GM21526 (cell line): ENCODE measurements at regions not wholly inside any gene's neighbourhood (a gene's known extent, or its start where the extent isn't known, plus 50 kb on each side); places are given as distances from the start of the nearest gene placed in this dataset.

ENCODE experiments used
- ATAC-seq: cut with Tn5 transposase; IDR thresholded peaks from one replicate; pipeline ENCODE4 v1.9.1; 2021; ENCODE audit warnings: moderate library complexity; ENCODE audit not compliant: unreplicated experiment, low FRiP score

DNA sequence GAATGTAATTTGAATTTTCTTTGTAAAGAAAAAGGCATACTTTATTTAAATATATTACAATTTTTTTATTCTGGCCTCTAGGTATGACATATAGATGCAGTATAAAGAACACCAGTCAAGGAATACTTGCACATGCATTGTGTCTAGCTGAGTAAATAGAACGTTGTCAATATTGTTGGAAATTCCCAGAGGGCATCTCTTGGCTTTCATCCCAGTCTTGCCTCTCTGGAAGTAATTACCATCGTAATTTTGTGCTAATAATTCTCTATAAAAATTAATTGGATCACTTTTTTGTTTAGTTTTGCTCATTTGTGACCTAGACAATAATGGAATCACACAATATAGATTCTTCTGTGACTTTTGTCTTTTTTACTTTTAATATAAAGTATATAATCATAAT is 1052.3 kb upstream of the CELF2 start:
- ATAC-seq: no peak

DNA sequence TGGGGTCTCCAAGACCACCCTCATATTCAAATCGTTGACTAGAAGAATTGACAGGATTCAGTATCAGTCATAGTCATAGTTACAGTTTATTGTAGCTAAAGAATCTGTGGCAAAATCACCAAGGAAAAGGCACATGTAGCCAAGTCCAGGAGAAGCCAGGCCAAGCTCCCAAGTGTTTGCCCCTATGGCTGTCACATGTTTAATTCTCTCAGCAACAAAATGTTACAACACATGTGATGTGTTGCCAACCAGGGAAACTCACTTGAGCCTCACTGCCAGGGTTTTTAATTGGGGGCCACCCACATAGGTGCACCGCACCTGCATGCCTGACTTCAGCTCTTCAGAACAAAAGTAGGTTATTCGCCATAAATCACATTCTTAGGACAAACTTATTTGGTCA is 1030.9 kb upstream of the CELF2 start:
- no peak for ATAC-seq

DNA sequence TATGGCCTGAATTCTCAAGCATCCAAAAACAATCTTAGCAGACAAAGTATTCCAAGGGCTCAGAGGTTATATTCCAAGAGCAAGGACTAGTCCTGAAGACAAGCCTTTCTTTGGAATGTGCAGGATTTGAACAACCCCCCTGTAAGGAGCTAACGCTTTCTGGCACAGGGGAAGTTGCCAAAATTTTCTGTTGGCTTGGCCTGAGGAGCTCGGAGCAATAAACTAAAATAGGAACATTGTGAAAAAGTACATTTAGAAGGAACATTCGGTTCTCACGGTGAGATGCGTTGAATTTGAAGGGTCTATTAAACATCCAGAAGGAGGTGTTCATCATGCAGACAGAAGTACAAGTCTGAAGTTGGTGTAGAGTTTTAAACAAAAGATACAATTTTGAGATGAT is 1030.5 kb upstream of the CELF2 start:
- no peak for ATAC-seq

DNA sequence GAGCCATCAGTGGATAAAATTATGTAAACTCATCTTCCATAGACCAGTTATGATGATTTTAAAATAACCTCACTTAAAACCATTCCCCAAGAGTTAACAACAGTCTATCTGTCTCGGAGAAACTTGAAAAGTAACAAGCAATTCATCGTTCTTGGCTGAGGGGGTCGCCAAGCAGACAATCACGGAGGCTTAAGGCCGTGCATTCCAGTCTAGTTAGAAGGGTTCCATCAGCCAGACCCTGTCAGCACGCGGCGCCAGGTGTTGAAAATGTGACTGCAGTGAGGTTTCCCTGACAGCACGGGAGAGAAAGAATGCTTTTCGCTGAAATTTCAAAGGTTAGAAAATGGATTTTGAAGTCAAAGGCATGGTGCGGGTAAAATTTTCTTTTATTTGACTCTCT is 1025.0 kb upstream of the CELF2 start:
- no peak for ATAC-seq

DNA sequence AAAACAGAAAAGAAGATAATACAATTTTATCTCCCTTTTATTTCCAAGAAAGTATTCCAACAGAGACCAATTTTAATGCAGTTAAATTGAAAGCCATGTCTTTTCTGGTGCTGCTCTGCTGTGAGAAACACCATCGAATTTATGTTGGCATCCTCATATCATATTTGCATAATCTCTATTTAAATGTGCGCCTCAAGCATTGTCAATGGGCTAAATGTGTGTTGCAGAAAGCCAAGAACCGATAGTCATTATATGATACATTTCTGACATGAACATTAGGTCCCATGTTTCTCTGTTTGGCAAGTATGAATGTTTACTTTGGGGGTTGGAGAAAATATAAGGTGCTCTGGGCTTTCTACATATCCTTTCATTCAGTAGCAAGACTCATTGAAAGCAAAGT is 1023.5 kb upstream of the CELF2 start:
- ATAC-seq: no peak

DNA sequence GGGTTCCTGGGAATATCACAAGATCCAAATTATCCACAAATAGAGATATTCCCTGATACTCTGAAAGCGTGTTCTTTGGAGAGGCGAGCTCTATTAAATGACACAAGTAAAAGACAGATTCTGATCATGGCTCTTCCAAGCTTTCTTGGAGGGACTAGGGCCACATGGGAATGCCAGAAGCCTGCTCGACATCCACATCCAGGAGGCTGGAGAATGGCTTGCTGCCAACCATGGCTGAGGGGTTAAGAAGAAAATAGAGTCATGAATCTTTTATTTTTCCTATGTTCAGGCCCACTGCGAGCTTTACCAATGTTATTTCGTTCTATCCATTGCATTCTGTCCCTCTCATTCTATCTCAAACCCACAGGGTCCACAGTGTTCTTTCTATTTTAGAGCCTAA is 1018.0 kb upstream of the CELF2 start:
- ATAC-seq: no peak

DNA sequence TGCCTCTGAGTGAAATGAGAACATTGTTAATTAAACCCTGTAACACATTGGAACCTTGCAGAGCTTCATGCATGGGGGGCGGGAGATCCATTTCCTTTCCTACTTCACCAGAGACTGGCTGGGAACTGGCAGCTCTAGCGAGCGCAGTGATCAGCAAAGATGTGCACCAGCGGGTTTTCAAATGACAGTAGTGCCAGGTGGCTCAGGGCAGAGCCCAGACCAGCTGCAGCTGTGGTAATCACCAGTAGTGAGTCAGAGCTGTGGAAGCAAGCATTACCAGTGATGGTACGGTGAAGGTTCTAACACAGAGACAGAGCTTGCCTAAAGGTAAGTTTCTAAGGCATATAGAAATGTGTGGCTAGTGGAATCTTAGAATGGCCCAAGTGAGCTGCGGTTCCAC is 1009.7 kb upstream of the CELF2 start:
- ATAC-seq: no peak

DNA sequence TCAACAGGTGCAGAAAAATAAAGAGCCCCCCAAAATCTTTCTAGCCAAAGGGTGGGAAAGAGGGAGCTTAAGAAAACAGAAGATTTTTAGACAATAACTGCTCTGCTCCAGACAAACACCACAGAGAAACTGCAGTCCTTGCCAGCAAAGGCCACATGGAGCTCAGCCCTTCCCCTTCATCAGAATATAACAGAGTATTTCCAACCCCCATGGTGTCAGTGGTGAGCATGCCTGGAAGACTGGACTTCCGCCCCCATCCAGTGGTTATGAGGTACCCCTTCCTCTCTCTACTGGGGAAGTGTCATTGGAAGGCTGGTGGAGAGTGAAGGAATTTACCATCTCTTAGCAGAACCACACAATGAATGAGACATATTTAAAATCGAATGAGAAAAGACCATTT is 1007.3 kb upstream of the CELF2 start:
- no peak for ATAC-seq

DNA sequence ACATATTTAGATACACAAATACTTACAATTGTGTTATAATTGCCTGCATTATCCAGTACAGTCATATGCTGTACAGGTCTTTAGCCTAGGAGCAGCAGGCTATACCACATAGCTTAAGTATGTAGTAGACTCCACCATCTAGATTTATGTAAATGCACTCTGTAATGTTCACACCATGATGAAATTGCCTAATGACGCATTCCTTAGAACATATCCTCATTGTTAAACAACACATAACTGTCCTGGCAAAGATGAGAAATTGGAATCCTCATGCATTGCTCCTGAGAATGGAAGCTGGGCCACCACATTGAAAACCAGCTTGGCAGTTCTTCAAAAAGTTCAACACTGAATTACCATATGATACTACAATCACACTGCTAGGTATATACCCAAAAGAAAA is 1002.8 kb upstream of the CELF2 start:
- ATAC-seq: no peak

DNA sequence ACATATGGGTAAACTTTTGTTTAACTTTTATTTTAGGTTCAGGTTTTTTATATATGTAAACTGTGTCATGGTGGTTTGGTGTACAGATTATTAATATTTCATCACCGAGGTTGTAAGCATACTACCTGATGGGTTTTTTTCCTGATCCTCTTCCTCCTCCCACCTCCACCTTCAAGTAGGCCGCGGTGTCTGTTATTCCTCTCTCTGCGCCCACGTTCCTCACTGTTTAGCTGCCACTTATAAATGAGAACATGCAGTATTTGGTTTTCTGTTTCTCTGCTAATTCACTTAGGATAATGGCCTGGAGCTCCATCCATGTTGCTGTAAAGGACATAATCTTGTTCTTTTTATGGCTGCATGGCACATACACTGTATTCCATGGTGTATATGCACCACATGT is 1000.0 kb upstream of the CELF2 start:
- ATAC-seq: no peak

DNA sequence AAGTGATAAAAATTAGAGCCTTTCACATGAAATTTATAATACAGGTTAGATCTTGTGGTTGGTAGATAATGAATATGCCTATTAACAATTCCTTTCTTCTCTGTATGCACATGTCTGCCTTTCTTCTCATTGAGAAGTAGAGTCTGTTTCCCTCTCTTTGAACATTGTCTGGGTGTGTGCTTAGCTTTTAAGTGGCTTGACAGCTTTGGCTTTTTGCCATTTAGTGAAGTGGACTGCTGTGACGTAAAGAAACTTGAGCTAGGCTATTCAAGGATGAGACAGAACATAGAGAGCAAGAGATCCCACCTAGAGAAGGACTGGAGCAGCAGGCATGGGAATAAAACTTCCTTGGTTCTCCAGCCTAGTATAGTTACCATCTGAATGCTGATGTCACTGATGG is 996.7 kb upstream of the CELF2 start:
- ATAC-seq: no peak

DNA sequence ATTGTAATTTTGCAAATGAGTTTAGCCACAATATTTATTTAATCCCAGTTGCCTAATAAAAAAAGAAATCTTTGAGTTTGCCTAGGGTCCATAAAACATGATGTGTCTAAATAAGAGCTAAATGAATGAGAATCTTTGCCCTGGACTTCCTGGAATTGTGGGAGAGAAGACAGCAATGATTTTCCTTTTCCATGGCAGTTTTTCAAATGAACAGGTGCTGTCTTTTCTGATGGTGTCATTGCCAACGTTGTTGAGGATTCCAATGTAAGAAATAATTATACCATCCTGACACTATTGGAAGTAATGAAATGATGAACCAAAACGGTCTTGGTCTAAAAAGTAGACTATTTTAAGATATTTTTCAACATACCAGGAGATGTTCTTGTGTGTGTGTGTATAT is 984.7 kb upstream of the CELF2 start:
- no peak for ATAC-seq

DNA sequence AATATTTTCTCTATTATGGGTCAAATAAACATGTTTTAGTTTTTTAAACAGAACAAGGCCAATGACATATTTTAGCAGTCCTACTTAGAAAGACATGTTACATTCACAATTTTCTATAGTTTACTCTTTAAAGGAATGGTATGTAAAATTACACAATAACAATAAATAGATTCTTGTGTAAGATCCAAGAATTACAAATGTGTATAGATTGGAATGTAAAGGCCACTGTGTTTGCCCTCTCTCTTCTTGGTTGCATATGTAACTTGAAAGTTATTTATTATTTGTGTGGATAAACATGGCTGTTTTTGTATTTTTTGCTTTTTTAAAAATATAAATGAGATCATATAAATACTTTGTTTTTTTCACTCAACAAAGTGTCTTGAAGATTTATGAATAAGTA is 979.3 kb upstream of the CELF2 start:
- no peak for ATAC-seq

DNA sequence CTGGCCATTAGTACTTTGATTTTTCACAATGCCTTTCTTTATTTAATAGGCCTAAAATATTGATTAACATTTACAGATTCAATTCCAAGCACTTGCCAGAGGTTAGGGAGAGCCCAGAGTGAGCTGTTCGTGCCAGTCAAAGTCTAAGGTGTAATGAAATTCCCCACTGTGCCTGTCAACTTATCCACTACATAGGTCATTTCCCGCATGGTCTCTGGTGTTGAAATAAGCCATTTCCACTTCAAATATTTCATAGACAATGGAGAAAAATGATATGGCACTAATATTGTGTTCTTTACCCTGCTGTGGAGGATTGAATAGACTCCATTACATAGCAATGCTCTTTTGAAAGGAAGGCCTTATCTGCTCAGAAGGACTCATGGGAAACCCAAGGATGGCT is 978.1 kb upstream of the CELF2 start:
- no peak for ATAC-seq

DNA sequence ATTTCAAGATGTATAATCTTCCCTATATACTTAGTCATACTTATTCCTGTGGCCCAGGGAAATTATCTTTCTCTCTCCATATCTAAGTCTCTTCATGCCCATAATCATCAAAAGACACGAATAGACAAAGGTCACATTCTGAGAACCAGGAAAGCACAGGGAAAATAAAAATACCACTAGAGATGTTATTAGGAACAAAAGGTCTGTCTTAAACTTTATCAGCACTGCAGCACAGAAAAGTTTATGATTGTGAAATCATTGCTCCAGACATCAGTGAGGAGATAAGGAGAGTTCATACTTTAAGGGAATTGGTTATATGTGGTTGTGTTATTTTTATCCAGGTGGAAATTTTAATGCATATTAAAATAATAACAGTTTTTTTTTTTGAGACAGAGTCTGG is 974.6 kb upstream of the CELF2 start:
- no peak for ATAC-seq

DNA sequence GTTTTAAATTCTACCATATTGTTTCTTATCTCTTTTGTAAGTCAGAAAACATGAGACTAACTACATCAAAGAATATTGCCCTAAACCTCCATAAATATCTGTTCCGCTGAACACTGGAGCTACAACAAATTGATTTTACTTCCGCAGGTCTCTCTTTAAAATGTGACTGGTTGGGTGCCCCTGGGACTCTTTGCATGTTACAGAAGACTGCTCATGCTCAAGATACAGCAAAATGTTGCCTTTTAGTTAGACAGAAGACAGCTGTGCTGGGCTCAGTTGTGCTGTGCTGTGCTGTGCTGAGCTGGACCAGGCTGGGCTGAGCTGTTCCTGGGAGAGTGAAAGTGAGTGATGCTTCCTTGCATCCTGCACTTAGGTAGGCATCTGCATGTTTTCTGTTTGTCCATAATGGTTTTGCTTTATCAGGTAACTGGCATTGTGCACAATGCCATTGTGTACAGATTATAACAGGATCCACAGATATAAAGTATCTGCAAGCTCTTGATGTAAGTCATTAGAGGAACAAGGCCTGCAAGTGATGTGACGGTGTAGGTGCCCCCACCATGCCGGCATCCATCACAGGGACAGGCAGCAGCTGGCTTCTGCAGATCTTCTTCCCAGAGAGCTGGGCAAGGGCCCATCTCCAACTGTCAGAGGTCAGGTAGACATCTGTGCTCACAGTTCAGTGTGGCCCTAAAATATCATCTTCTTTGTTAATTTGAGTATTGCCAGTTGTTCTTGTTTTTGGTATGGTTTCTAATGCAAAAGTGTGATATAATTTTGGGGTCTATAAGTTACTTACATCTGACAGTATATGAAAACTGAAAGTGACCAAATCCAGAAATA is 972.5 kb upstream of the CELF2 start:
- no peak for ATAC-seq

DNA sequence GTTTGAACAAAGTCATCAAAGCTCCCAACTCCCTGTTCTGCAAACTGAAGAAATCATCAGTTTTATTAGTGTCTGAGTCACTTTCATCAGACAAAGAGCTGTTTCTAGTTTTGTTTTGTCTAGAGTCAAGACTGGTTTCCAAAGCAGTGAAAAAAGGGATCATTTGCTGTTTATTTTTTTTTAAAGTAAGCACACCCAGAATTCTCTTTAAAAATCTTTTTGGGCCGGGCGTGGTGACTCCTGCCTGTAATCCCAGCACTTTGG is 972.0 kb upstream of the CELF2 start:
- ATAC-seq: no peak

DNA sequence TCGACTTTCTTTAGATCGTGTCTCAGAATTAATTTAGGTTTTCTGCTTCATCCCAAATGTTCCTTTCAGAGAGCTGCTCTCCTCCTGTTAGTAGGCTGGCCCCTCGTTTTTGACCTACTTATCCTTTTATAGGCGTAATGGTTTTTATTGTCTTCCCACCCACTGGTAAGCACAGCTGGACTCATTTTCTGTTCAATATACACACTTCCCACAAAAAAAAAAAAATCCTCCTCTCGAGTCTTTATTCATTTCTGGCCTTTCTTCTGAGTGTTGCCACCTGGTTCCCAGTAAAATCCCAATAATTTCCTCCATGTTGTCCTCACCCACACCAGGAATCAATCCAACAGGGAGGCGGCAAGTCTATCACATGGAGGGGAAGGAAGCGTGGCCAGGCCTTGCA is 970.2 kb upstream of the CELF2 start:
- ATAC-seq: no peak

DNA sequence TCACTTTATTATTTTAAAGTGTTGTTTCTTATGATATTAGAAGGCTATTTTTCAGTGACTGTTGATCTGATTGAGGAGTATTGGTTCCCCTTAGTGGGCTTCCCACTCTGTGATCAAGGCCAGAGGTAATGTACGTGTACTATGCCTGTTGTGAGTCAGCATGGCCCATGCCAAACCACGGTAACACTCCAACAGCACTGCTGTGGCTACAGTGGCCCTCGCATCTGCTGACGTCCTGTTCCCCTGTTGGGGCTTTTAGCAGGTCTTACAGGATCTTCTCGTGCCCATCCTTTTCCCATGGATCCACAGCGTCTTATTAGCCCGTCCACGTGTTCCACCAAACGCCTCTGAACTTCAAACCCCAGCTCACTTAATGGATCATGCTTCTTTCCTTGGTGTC is 964.6 kb upstream of the CELF2 start:
- ATAC-seq: no peak

DNA sequence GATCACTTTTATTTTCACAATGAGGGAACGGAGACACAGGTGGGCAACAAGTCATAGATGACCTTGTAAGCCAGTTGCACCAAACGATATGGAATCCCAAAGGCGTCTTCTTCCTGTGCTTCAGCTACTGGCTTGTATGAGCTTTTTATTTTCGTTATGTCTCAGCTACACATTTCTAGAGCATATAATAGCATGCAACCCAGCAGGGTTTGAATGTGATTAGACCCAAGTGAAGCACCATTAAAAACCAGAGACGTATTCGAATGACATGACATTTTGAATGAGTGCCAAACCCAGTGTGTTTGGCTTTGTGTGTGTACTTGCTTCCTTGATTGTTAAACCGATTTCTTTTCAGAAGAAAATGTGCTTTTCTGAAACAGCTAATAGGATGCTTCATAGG is 963.2 kb upstream of the CELF2 start:
- no peak for ATAC-seq

DNA sequence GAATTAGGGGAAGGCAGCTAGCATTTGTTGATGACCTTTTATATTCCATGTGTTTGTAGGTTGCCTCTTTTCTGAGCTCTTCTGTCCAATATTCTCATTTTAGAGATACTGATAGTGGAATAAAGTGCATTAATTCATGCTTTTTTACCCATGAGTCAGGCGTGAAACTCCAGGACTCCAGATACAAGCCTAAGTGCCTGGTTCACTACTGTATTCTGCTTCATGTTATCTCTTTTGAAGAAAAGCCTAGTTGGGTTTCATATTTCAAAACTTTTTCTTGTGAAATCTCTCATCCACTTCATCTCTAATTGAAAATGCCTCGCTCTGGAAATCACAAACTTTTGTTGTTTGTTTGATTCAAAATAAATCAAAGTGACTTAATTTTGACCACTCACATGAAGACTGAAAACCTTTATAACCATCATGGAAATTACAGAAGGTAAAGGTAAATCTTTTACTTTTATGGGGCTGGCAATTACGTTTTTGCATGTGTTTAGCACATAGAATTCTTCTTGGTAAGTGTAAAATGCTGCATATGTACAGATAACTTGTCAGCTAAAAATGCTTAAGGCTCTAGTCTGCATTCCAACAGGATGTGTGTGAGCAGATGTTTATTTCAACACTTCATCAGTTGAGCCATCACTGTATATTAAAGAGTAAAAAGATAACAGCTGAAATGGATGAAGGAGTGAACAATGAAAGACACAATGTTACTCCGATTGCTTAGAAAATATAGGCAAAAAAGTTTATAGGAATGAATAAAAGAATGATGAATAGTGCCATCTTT is 961.8 kb upstream of the CELF2 start:
- no peak for ATAC-seq

DNA sequence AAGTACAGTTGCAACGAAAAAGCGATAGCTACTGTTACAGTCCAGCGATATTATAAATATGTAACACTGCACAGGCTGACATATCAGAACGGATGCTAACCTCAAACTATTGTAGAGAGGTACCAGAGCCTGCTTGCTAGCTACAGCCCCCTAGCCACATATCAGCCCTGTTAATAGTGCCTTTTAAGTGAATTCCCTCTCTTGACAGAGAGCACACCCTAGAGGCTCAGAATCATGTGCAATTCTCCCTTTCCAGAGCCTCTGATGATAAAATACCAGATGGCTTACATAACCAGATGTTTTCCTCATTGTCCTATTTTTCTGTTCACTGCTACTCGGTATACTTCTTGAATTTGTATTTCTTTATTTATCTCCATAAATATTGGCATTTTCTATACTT is 960.7 kb upstream of the CELF2 start:
- no peak for ATAC-seq
